ENCODE measurements at regions not wholly inside any gene's neighbourhood (a gene's known extent, or its start where the extent isn't known, plus 50 kb on each side); places are given as distances from the start of the nearest gene placed in this dataset.
A peak's percentile ranks its signal among the peaks of the same experiment; 100 is the strongest.

- CTCF ChIA-PET: no interaction called here
- Mint-ChIP-seq H3K36me3 (ENCODE audit: insufficient read depth, unreplicated experiment) (no peaks in the 10 kb centered on the region), H3K27ac (ENCODE audit: unreplicated experiment) (no peak overlapping the region), H3K27me3 (ENCODE audit: insufficient read depth, unreplicated experiment) (peaks cover 8% of the 10 kb centered on the region), H3K9me3 (ENCODE audit: unreplicated experiment) (no peaks in the 10 kb centered on the region), H3K4me3 (ENCODE audit: unreplicated experiment) (no peak overlapping the region), H3K4me1 (ENCODE audit: low read depth, unreplicated experiment) (peaks cover 5% of the 10 kb centered on the region)
- H3K36me3 ChIP-seq (ENCODE audit: control insufficient read depth, insufficient read depth, low read length): no peaks in the 10 kb centered on the region
- BruUV-seq (replicated peaks): no TSS peak
- POLR2A ChIA-PET: no interaction called here
- no peak for TF ChIP-seq CTCF (IDR thresholded peaks at IDR 0.05; ENCODE audit: insufficient read depth in 1 of 2, low read depth in 1 of 2, low read length in 1 of 2, severe bottlenecking in 1 of 2, unreplicated experiment in 1 of 2)
- DNase-seq: no peak
- H3K4me1 ChIP-seq: peaks cover 9% of the 10 kb centered on the region
- intact Hi-C loops (cut with micrococcal nuclease; ENCODE audit: unreplicated experiment): no loop called here
- H3K27me3 ChIP-seq (replicated peaks; ENCODE audit: control insufficient read depth, insufficient read depth, low read length): no peaks in the 10 kb centered on the region
- H3K9me3 ChIP-seq: no peaks in the 10 kb centered on the region
- H3K4me3 ChIP-seq (ENCODE audit: low read depth, low read length): no peak overlapping the region
These were observed 89.0 kb upstream of the NMU start for GRCh38 chr4:55725057-55725456.

- Histone ChIP-seq H3K4me1 (peaks cover 9% of the 10 kb centered on the region), H3K36me3 (ENCODE audit: control insufficient read depth, insufficient read depth, low read length) (no peaks in the 10 kb centered on the region), H3K9me3 (no peaks in the 10 kb centered on the region), H3K27me3 (replicated peaks; ENCODE audit: control insufficient read depth, insufficient read depth, low read length) (no peaks in the 10 kb centered on the region), H3K4me3 (ENCODE audit: low read depth, low read length) (no peak overlapping the region)
- CTCF ChIA-PET: no interaction called here
- Mint-ChIP-seq H3K27me3 (ENCODE audit: insufficient read depth, unreplicated experiment) (peaks cover 11% of the 10 kb centered on the region), H3K27ac (ENCODE audit: unreplicated experiment) (no peak overlapping the region), H3K4me3 (ENCODE audit: unreplicated experiment) (no peak overlapping the region), H3K36me3 (ENCODE audit: insufficient read depth, unreplicated experiment) (no peaks in the 10 kb centered on the region), H3K9me3 (ENCODE audit: unreplicated experiment) (no peaks in the 10 kb centered on the region), H3K4me1 (ENCODE audit: low read depth, unreplicated experiment) (peaks cover 8% of the 10 kb centered on the region)
- DNase-seq: no peak
- POLR2A ChIA-PET: no interaction called here
- no TSS peak for BruUV-seq (replicated peaks)
- no peak for TF ChIP-seq CTCF (IDR thresholded peaks at IDR 0.05; ENCODE audit: insufficient read depth in 1 of 2, low read depth in 1 of 2, low read length in 1 of 2, severe bottlenecking in 1 of 2, unreplicated experiment in 1 of 2)
- intact Hi-C loops (cut with micrococcal nuclease; ENCODE audit: unreplicated experiment): no loop called here
These were observed 91.6 kb upstream of the NMU start for GRCh38 chr4:55727746-55728145.

GRCh38 chr4:55729351-55730279, 90.0 kb upstream of the EXOC1L start:
- intact Hi-C loops (cut with micrococcal nuclease; ENCODE audit: unreplicated experiment): loop anchor here (10.0 kb wide), 1 partner anchor 185 kb away; the partner anchor contains the start of gene CLOCK
- peaks cover 8% of the 10 kb centered on the region for H3K4me1 Mint-ChIP-seq (ENCODE audit: low read depth, unreplicated experiment)
- H3K4me3 ChIP-seq (ENCODE audit: low read depth, low read length): no peak overlapping the region
- DNase-seq: peak in 1 of 2 experiments; percentile 21
- H3K36me3 Mint-ChIP-seq (ENCODE audit: insufficient read depth, unreplicated experiment): no peaks in the 10 kb centered on the region
- no peaks in the 10 kb centered on the region for H3K36me3 ChIP-seq (ENCODE audit: control insufficient read depth, insufficient read depth, low read length)
- no peak overlapping the region for H3K4me3 Mint-ChIP-seq (ENCODE audit: unreplicated experiment)
- TF ChIP-seq CTCF (IDR thresholded peaks at IDR 0.05; ENCODE audit: insufficient read depth in 1 of 2, low read depth in 1 of 2, low read length in 1 of 2, severe bottlenecking in 1 of 2, unreplicated experiment in 1 of 2): no peak
- BruUV-seq (replicated peaks): no TSS peak
- no peaks in the 10 kb centered on the region for H3K9me3 ChIP-seq
- H3K4me1 ChIP-seq: peaks cover 9% of the 10 kb centered on the region
- no peaks in the 10 kb centered on the region for H3K9me3 Mint-ChIP-seq (ENCODE audit: unreplicated experiment)
- POLR2A ChIA-PET: no interaction called here
- H3K27me3 ChIP-seq (replicated peaks; ENCODE audit: control insufficient read depth, insufficient read depth, low read length): no peaks in the 10 kb centered on the region
- CTCF ChIA-PET: no interaction called here
- H3K27me3 Mint-ChIP-seq (ENCODE audit: insufficient read depth, unreplicated experiment): peaks cover 6% of the 10 kb centered on the region
- no peak overlapping the region for H3K27ac Mint-ChIP-seq (ENCODE audit: unreplicated experiment)

Data from Caco-2 (cell line).